Stomach (tissue), 8 donors: ENCODE measurements at regions not wholly inside any gene's neighbourhood (a gene's known extent, or its start where the extent isn't known, plus 50 kb on each side); places are given as distances from the start of the nearest gene placed in this dataset.

Experiments
- DNase-seq, 2 donors: peaks; one replicate each; pipeline versions ENCODE4 v3.0.0 to v3.0.0-alpha.2; 2013 to 2019
- H3K27ac ChIP-seq, 5 donors: fragments of 200-600 bp in 4 of 5; sonication (generic) in 4 of 5; one replicate each; pipeline ENCODE4 v1.5.1; 2013 to 2019; ENCODE audit warnings: mild to moderate bottlenecking in 1 of 5, moderate library complexity in 1 of 5
- H3K27me3 ChIP-seq, 3 donors: fragments of 200-600 bp; sonication (generic); one replicate each; pipeline ENCODE4 v1.5.1; 2017 to 2019; ENCODE audit warnings: mixed run types in 1 of 3
- H3K36me3 ChIP-seq, 4 donors: fragments of 200-600 bp; sonication (generic); 1 replicate in 3 of 4; 2 replicates in 1 of 4; pipeline ENCODE4 v1.5.1; 2016 to 2019
- H3K4me1 ChIP-seq, 4 donors: fragments of 200-600 bp; sonication (generic); one replicate each; pipeline ENCODE4 v1.5.1; 2016 to 2019
- H3K4me3 ChIP-seq, 4 donors: fragments of 200-600 bp; sonication (generic) in 3 of 4; one replicate each; pipeline ENCODE4 v1.5.1; 2016 to 2019; ENCODE audit warnings: mild to moderate bottlenecking in 1 of 4
- H3K9me3 ChIP-seq, 4 donors: fragments of 200-600 bp; sonication (generic); one replicate each; pipeline ENCODE4 v1.5.1; 2016 to 2019
- EP300 ChIP-seq: sonication (generic); formaldehyde crosslinking; IDR thresholded peaks from one replicate; pipeline ENCODE4 v1.6.1; 2017; ENCODE audit warnings: antibody characterized with exemption
- POLR2A ChIP-seq, 4 donors: fragments of 450-650 bp; IDR thresholded peaks; one replicate each; pipeline ENCODE4 v1.6.1; 2016; ENCODE audit warnings: antibody characterized with exemption in 4 of 4, control low read depth in 2 of 4, mild to moderate bottlenecking in 1 of 4, moderate library complexity in 1 of 4
- POLR2AphosphoS5 ChIP-seq, 3 donors: sonication (generic); formaldehyde crosslinking; IDR thresholded peaks; one replicate each; pipeline ENCODE4 v1.6.1; 2016; ENCODE audit warnings: antibody characterized with exemption in 3 of 3
- WGBS, 5 donors: extraction: QIAGEN DNeasy Blood & Tissue Kit in 3 of 5; methylation state at CpG; one replicate each; pipeline versions ENCODE4 v1.1.5 to v1.1.7; 2013 to 2018; 5-methylcytosine and 5-hydroxymethylcytosine counted together
- intact Hi-C: fragments of 100-400 bp; cut with DNase I; formaldehyde crosslinking; loops from one replicate; pipeline ENCODE4 v1.15.1; 2023; ENCODE audit warnings: low total_unique reads
- TF ChIP-seq, protein P1 (sequence below), 7 experiments: fragments of 450-650 bp in 4 of 7; fragments of 200-600 bp in 3 of 7; sonication (generic) in 3 of 7; IDR thresholded peaks; one replicate each; pipeline ENCODE4 v1.5.1; 2016 to 2019; ENCODE audit warnings: antibody characterized with exemption in 7 of 7, control low read depth in 2 of 7, mild to moderate bottlenecking in 1 of 7
- donor health status: healthy with polysubstance abuse.
- donor health status: Bipolar disorder and iron deficiency.
- donor health status: healthy.

- TF ChIP-seq EP300 = no peak
- no peak for TF ChIP-seq POLR2A (IDR thresholded peaks at IDR 0.05)
- TF ChIP-seq POLR2AphosphoS5 (IDR thresholded peaks at IDR 0.05) = no peak
- TF ChIP-seq, protein P1, sequence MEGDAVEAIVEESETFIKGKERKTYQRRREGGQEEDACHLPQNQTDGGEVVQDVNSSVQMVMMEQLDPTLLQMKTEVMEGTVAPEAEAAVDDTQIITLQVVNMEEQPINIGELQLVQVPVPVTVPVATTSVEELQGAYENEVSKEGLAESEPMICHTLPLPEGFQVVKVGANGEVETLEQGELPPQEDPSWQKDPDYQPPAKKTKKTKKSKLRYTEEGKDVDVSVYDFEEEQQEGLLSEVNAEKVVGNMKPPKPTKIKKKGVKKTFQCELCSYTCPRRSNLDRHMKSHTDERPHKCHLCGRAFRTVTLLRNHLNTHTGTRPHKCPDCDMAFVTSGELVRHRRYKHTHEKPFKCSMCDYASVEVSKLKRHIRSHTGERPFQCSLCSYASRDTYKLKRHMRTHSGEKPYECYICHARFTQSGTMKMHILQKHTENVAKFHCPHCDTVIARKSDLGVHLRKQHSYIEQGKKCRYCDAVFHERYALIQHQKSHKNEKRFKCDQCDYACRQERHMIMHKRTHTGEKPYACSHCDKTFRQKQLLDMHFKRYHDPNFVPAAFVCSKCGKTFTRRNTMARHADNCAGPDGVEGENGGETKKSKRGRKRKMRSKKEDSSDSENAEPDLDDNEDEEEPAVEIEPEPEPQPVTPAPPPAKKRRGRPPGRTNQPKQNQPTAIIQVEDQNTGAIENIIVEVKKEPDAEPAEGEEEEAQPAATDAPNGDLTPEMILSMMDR (IDR thresholded peaks at IDR 0.05) = no peak
- no peaks in the 10 kb centered on the region for H3K36me3 ChIP-seq
- 74 to 86% (median 80%) methylated on average over 3 of the region's 3 CpGs for WGBS, 5 donors
- no peaks in the 10 kb centered on the region for H3K27me3 ChIP-seq
- no peak overlapping the region for H3K27ac ChIP-seq
- no peaks in the 10 kb centered on the region for H3K4me1 ChIP-seq
- no peak overlapping the region for H3K4me3 ChIP-seq
- H3K9me3 ChIP-seq = peaks cover 0 to 28% (median 21%) of the 10 kb centered on the region in 4 donors
- intact Hi-C loops = no loop called here
- DNase-seq = no peak
These were observed 91.2 kb upstream of the FAM78B start for GRCh38 chr1:166258017-166258416.

DNA sequence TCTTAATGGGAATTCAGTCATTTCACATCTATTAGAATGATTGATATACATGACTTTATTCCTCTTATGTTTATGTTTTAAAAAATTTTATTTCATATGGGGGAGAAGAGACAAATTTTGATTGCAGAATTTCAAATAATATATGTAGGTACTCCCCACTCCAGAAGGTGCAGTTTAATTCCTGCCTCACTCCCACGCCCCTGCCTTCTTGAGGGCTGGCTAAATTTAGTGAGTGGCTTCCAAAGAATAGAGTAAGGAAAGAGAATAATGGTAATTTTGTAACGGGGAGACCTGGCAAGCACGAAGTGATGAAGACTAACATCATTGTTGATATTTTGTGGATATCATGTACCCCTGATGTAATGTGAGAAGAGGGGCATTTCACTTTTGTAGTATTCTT lies 94.7 kb upstream of the FAM78B start:
- no peak for TF ChIP-seq POLR2AphosphoS5 (IDR thresholded peaks at IDR 0.05)
- TF ChIP-seq POLR2A (IDR thresholded peaks at IDR 0.05) = no peak
- TF ChIP-seq, protein P1 (IDR thresholded peaks at IDR 0.05) = no peak
- no peak for TF ChIP-seq EP300
- 71 to 83% (median 79%) methylated on average over 3 of the region's 3 CpGs for WGBS, 5 donors
- no peak for DNase-seq
- H3K27ac ChIP-seq = no peak overlapping the region
- no peaks in the 10 kb centered on the region for H3K4me1 ChIP-seq
- H3K4me3 ChIP-seq = no peak overlapping the region
- intact Hi-C loops = no loop called here
- peaks cover 0 to 12% (median 4%) of the 10 kb centered on the region in 4 donors for H3K9me3 ChIP-seq
- H3K36me3 ChIP-seq = no peaks in the 10 kb centered on the region
- H3K27me3 ChIP-seq = no peaks in the 10 kb centered on the region

DNA sequence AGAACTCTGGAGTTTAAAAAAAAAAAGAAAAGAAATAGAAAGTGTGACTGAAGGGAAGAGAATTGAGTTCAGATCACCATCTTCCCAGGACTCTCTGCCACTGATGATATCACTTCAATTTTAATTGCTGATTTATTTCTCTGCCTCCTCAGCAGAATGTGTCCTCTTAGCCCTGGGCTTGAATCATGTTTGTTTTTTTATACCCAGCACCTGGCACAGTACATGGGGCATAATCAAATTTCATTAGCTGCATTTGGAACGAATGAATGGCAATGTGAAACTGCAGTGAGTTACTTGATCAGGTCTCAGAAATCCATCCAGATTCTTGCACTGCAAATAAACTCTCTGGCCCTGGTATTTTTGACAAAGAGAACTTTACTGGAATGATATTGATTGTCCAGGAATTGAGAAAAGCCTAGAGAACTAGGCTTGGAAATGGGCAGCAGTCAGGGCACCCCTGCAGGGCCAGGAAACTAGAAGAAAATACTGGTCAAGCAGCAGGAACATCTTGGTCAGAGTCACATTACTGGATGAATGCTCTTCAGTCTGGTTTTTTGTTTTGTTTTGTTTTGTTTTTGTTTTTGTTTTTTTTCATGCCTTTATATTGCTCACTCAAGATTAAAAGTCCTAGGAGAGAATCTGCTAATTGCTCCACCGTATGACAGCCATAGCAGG lies 103.8 kb upstream of the FAM78B start:
- H3K27ac ChIP-seq = no peak overlapping the region
- H3K27me3 ChIP-seq = no peaks in the 10 kb centered on the region
- H3K4me1 ChIP-seq = no peaks in the 10 kb centered on the region
- no peak for DNase-seq
- peaks cover 0 to 2% (median under 1%) of the 10 kb centered on the region in 4 donors for H3K9me3 ChIP-seq
- intact Hi-C loops = no loop called here
- H3K4me3 ChIP-seq = no peak overlapping the region
- no peaks in the 10 kb centered on the region for H3K36me3 ChIP-seq
- TF ChIP-seq POLR2AphosphoS5 (IDR thresholded peaks at IDR 0.05) = no peak
- no peak for TF ChIP-seq POLR2A (IDR thresholded peaks at IDR 0.05)
- TF ChIP-seq, protein P1 (IDR thresholded peaks at IDR 0.05) = no peak
- TF ChIP-seq EP300 = no peak
- WGBS, 5 donors = 62 to 76% (median 72%) methylated on average over 2 of the region's 2 CpGs

DNA sequence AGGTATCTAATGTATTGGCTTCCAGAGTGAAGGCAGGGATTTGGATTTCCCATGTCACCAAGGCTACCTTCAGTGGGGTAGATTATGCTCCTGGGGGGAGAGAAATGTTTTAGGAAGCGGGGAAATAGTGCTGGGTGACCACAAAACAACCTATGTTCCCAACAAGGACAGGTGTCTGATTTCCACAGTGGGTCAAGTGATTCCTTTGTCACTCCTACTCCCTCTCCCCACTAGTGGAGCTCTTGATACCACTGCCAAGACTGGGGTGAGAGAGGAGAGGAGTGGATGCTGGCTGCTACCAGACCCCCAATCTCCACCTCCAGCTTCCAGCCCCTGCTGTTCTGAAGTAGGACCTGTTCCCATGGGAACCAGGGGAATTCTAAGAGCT lies 104.3 kb upstream of the FAM78B start:
- H3K27ac ChIP-seq = no peak overlapping the region
- DNase-seq = no peak
- peaks cover 0 to 7% (median 3%) of the 10 kb centered on the region in 4 donors for H3K9me3 ChIP-seq
- TF ChIP-seq POLR2AphosphoS5 (IDR thresholded peaks at IDR 0.05) (no peak), EP300 (no peak), POLR2A (IDR thresholded peaks at IDR 0.05) (no peak)
- TF ChIP-seq, protein P1 (IDR thresholded peaks at IDR 0.05) = no peak
- no peaks in the 10 kb centered on the region for H3K36me3 ChIP-seq
- intact Hi-C loops = no loop called here
- no peaks in the 10 kb centered on the region for H3K27me3 ChIP-seq
- no peak overlapping the region for H3K4me3 ChIP-seq
- 21 to 47% (median 29%) methylated on average over 1 of the region's 1 CpG for WGBS, 5 donors
- no peaks in the 10 kb centered on the region for H3K4me1 ChIP-seq
